ENCODE measurements at regions not wholly inside any gene's neighbourhood (a gene's known extent, or its start where the extent isn't known, plus 50 kb on each side); places are given as distances from the start of the nearest gene placed in this dataset.

- no peaks in the 10 kb centered on the region for H3K27me3 ChIP-seq (ENCODE audit: insufficient read depth, low read depth)
- H3K4me3 ChIP-seq (IDR thresholded peaks at IDR 0.05; ENCODE audit: insufficient read depth, low read depth, low read length): no peak overlapping the region
- no peaks in the 10 kb centered on the region for H3K36me3 ChIP-seq (ENCODE audit: insufficient read depth)
Measured at GRCh38 chr12:97022536-97023230, 115.6 kb downstream of the NEDD1 start.

GRCh38 chr12:97024393-97024792, 117.3 kb downstream of the NEDD1 start:
- no peaks in the 10 kb centered on the region for H3K79me2 ChIP-seq (ENCODE audit: insufficient read depth, low read depth)
- H2AFZ ChIP-seq (ENCODE audit: low read depth): no peak overlapping the region
- no peak overlapping the region for H3K27ac ChIP-seq
- H4K20me1 ChIP-seq (ENCODE audit: insufficient read depth): no peaks in the 10 kb centered on the region
- no peak for TF ChIP-seq CTCF (conservative IDR thresholded peaks at IDR 0.05; ENCODE audit: low read depth, low read length)
- H3K4me3 ChIP-seq (IDR thresholded peaks at IDR 0.05; ENCODE audit: insufficient read depth, low read depth, low read length): no peak overlapping the region
- no peaks in the 10 kb centered on the region for H3K27me3 ChIP-seq (ENCODE audit: insufficient read depth, low read depth)
- no peaks in the 10 kb centered on the region for H3K4me1 ChIP-seq (ENCODE audit: low read depth, poor library complexity, severe bottlenecking)
- H3K4me2 ChIP-seq: no peak overlapping the region
- H3K36me3 ChIP-seq (ENCODE audit: insufficient read depth): no peaks in the 10 kb centered on the region
- no peak overlapping the region for H3K9ac ChIP-seq

More at GRCh38 chr12:97022536-97023230, 115.6 kb downstream of the NEDD1 start:
- Histone ChIP-seq H3K9ac (no peak overlapping the region), H3K27ac (no peak overlapping the region), H3K79me2 (ENCODE audit: insufficient read depth, low read depth) (no peaks in the 10 kb centered on the region), H4K20me1 (ENCODE audit: insufficient read depth) (no peaks in the 10 kb centered on the region), H2AFZ (ENCODE audit: low read depth) (no peak overlapping the region), H3K4me2 (no peak overlapping the region), H3K4me1 (ENCODE audit: low read depth, poor library complexity, severe bottlenecking) (no peaks in the 10 kb centered on the region)
- no peak for TF ChIP-seq CTCF (conservative IDR thresholded peaks at IDR 0.05; ENCODE audit: low read depth, low read length)

GRCh38 chr12:97026901-97027300, 119.8 kb downstream of the NEDD1 start:
- Histone ChIP-seq H4K20me1 (ENCODE audit: insufficient read depth) (no peaks in the 10 kb centered on the region), H3K36me3 (ENCODE audit: insufficient read depth) (no peaks in the 10 kb centered on the region), H3K27ac (no peak overlapping the region), H3K4me3 (IDR thresholded peaks at IDR 0.05; ENCODE audit: insufficient read depth, low read depth, low read length) (no peak overlapping the region), H3K79me2 (ENCODE audit: insufficient read depth, low read depth) (no peaks in the 10 kb centered on the region), H3K4me2 (no peak overlapping the region), H3K27me3 (ENCODE audit: insufficient read depth, low read depth) (no peaks in the 10 kb centered on the region), H2AFZ (ENCODE audit: low read depth) (no peak overlapping the region), H3K4me1 (ENCODE audit: low read depth, poor library complexity, severe bottlenecking) (no peaks in the 10 kb centered on the region), H3K9ac (no peak overlapping the region)
- no peak for TF ChIP-seq CTCF (conservative IDR thresholded peaks at IDR 0.05; ENCODE audit: low read depth, low read length)

GRCh38 chr12:97027482-97027881, 120.4 kb downstream of the NEDD1 start:
- no peaks in the 10 kb centered on the region for H3K27me3 ChIP-seq (ENCODE audit: insufficient read depth, low read depth)
- H3K79me2 ChIP-seq (ENCODE audit: insufficient read depth, low read depth): no peaks in the 10 kb centered on the region
- no peak overlapping the region for H3K27ac ChIP-seq
- no peaks in the 10 kb centered on the region for H4K20me1 ChIP-seq (ENCODE audit: insufficient read depth)
- H3K9ac ChIP-seq: no peak overlapping the region
- no peak for TF ChIP-seq CTCF (conservative IDR thresholded peaks at IDR 0.05; ENCODE audit: low read depth, low read length)
- H3K4me3 ChIP-seq (IDR thresholded peaks at IDR 0.05; ENCODE audit: insufficient read depth, low read depth, low read length): no peak overlapping the region
- no peak overlapping the region for H2AFZ ChIP-seq (ENCODE audit: low read depth)
- no peaks in the 10 kb centered on the region for H3K36me3 ChIP-seq (ENCODE audit: insufficient read depth)
- no peak overlapping the region for H3K4me2 ChIP-seq
- no peaks in the 10 kb centered on the region for H3K4me1 ChIP-seq (ENCODE audit: low read depth, poor library complexity, severe bottlenecking)
